ENCODE measurements at regions not wholly inside any gene's neighbourhood (a gene's known extent, or its start where the extent isn't known, plus 50 kb on each side); places are given as distances from the start of the nearest gene placed in this dataset.

DNA sequence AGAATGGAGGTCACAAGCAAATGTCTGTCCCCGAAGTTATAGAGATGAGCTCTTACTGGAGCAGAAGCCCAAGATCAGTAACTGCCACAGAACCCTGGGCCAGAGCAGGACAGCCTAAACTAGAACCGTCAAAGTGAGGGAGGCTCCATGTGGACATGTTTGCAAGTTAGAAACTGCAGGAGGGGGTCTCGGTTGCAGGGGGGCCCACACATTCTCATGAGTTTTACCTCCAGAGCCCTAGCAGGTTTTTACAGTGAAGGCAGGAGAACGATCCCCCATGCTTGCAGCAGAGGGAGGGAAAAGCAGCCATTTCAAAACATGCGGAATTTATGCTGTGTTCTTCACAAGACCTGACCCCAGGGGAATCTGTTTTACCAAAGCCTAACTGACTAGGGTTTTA is 133.5 kb upstream of the B3GAT1 start:
- no peak overlapping the region for H3K4me3 ChIP-seq (ENCODE audit: control insufficient read depth, low read depth, low read length)
- DNase-seq (ENCODE audit: low read depth): no peak
- TF ChIP-seq CTCF (IDR thresholded peaks at IDR 0.05; ENCODE audit: control insufficient read depth, insufficient read depth, low read depth, low read length, missing control alignments): no peak

- DNase-seq (ENCODE audit: low read depth): no peak
- no peak for TF ChIP-seq CTCF (IDR thresholded peaks at IDR 0.05; ENCODE audit: control insufficient read depth, insufficient read depth, low read depth, low read length, missing control alignments)
- H3K4me3 ChIP-seq (ENCODE audit: control insufficient read depth, low read depth, low read length): no peak overlapping the region
Observed at GRCh38 chr11:134544095-134544815, 132.2 kb upstream of the B3GAT1 start.

DNA sequence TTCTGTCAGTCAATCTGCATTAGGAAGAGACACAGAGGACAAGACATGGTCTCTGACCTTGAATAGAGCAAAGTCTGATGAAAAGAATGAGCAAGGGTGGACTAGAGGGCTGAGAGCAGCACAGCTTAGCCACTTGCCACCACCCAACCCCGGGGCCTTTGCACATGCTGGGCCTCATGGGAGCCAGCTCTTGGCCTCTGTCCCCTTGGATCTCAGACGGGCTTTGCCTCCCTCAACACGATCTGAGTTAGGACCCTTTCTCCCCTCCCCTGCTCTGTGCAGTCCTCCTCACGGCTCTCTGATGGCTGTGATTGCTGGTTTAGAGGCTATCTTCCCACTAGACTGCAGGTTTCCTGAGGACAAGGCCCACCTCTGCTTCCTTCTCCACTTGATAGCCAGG is 131.6 kb upstream of the B3GAT1 start:
- TF ChIP-seq CTCF (IDR thresholded peaks at IDR 0.05; ENCODE audit: control insufficient read depth, insufficient read depth, low read depth, low read length, missing control alignments): no peak
- DNase-seq (ENCODE audit: low read depth): no peak
- no peak overlapping the region for H3K4me3 ChIP-seq (ENCODE audit: control insufficient read depth, low read depth, low read length)

DNA sequence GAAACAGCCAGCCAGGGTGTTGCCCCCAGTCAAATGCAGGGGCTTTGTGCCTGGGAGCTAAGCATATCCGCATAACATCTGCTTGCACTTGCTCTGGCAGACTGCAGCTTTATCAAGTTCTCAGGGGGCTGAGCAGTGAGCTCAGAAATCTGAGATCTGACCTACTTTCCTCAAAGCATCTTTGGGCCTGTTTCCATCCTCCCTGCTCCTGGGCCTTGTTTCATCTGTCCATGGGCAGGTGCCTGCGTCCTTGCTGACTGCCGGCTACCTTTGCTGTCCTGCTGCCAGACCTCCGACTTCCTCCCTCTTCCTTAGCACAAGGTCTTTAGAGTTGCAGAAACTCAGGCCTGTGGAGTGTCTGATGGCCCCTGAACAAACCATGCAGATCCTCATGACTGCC is 131.2 kb upstream of the B3GAT1 start:
- no peak overlapping the region for H3K4me3 ChIP-seq (ENCODE audit: control insufficient read depth, low read depth, low read length)
- no peak for TF ChIP-seq CTCF (IDR thresholded peaks at IDR 0.05; ENCODE audit: control insufficient read depth, insufficient read depth, low read depth, low read length, missing control alignments)
- DNase-seq (ENCODE audit: low read depth): no peak

DNA sequence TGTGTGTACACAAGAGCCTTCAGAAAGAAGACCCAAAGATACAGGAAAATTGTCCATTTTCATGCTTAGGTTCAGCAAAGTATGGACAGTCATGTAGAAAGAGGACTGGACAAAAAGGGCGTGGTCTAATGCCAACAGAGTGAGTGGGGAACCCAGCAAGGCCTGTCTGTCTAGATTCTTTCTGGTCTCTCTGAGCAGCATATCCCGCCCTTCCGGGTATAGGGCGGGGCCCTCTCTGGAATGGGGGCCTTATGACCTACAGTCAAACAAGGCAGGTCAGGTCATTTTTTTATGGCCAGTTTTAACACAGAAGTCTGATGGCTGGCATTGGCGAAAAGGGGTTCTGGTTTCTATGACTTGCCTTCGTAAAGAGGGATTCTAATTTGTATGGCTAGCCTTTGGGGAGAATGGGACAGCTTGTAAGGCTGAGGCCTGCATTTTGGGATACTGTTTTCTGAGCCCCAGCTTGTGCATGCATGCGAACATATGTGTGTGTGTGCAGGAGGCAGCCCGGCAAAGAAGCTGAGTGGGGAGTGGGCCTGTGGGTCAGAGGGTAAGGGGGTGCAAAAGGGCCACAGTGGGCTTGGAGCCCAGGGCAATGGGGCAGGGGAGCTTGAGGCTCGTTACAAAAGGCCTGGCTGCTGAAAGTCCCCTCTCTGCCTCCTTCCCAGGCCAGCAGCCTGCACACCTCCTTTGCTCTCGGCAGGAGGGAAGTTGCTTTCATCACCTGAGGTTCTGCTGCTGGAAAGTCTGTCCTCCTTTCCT is 130.5 kb upstream of the B3GAT1 start:
- H3K4me3 ChIP-seq (ENCODE audit: control insufficient read depth, low read depth, low read length): no peak overlapping the region
- no peak for DNase-seq (ENCODE audit: low read depth)
- no peak for TF ChIP-seq CTCF (IDR thresholded peaks at IDR 0.05; ENCODE audit: control insufficient read depth, insufficient read depth, low read depth, low read length, missing control alignments)

GRCh38 chr11:134541951-134542350 is 129.9 kb upstream of the B3GAT1 start:
- no peak for TF ChIP-seq CTCF (IDR thresholded peaks at IDR 0.05; ENCODE audit: control insufficient read depth, insufficient read depth, low read depth, low read length, missing control alignments)
- no peak overlapping the region for H3K4me3 ChIP-seq (ENCODE audit: control insufficient read depth, low read depth, low read length)
- no peak for DNase-seq (ENCODE audit: low read depth)

Data from AG09309 (cell line).